Astrocyte (in vitro differentiated cells and primary cell): ENCODE measurements at regions not wholly inside any gene's neighbourhood (a gene's known extent, or its start where the extent isn't known, plus 50 kb on each side); places are given as distances from the start of the nearest gene placed in this dataset.

ENCODE experiments used
- DNase-seq: peaks from one replicate; pipeline ENCODE4 v3.0.0-alpha.2; 2010; ENCODE audit warnings: low read depth
- FAIRE-seq: peaks from 2 replicates; lab custom pipeline; 2011; peaks lifted over from hg19 to GRCh38; lab: Jason Lieb, UNC
- H2AFZ ChIP-seq: 2 replicates; pipeline ENCODE4 v1.6.0; 2012; ENCODE audit warnings: low read depth, low read length, inconsistent platforms
- H3K27ac ChIP-seq: 2 replicates; pipeline ENCODE4 v1.5.1; 2011; ENCODE audit warnings: low read depth, low read length, inconsistent platforms
- H3K27me3 ChIP-seq: 2 replicates; pipeline ENCODE4 v1.6.0; 2011; ENCODE audit warnings: low read length, inconsistent platforms; ENCODE audit not compliant: insufficient read depth
- H3K36me3 ChIP-seq: 2 replicates; pipeline ENCODE4 v1.5.1; 2011; ENCODE audit warnings: low read length, inconsistent platforms; ENCODE audit not compliant: insufficient read depth
- H3K4me1 ChIP-seq: 2 replicates; pipeline ENCODE4 v1.5.1; 2011; ENCODE audit warnings: low read length, inconsistent platforms; ENCODE audit not compliant: insufficient read depth
- H3K4me2 ChIP-seq: 2 replicates; pipeline ENCODE4 v1.6.0; 2012; ENCODE audit warnings: low read length, inconsistent platforms
- H3K4me3 ChIP-seq: 2 replicates; pipeline ENCODE4 v1.5.1; 2011; ENCODE audit warnings: low read depth, mild to moderate bottlenecking, low read length, inconsistent platforms; ENCODE audit not compliant: insufficient read depth
- H3K79me2 ChIP-seq: 2 replicates; pipeline ENCODE4 v1.6.0; 2012; ENCODE audit warnings: mild to moderate bottlenecking, low read length, inconsistent platforms; ENCODE audit not compliant: insufficient read depth
- H3K9ac ChIP-seq: 2 replicates; pipeline ENCODE4 v1.6.0; 2012; ENCODE audit warnings: mild to moderate bottlenecking, low read length, inconsistent platforms
- H3K9me3 ChIP-seq: 2 replicates; pipeline ENCODE4 v1.5.1; 2012; ENCODE audit warnings: low read depth, mild to moderate bottlenecking, low read length, inconsistent platforms; ENCODE audit not compliant: insufficient read depth
- H4K20me1 ChIP-seq: 2 replicates; pipeline ENCODE4 v1.6.0; 2012; ENCODE audit warnings: low read length, inconsistent platforms; ENCODE audit not compliant: insufficient read depth
- H3K27ac Mint-ChIP-seq: one replicate; pipeline ENCODE4 v1.8.0; 2021; ENCODE audit warnings: mild to moderate bottlenecking, mixed read lengths; ENCODE audit not compliant: unreplicated experiment
- H3K27me3 Mint-ChIP-seq: one replicate; pipeline ENCODE4 v1.8.0; 2021; ENCODE audit warnings: low read depth, mixed read lengths; ENCODE audit not compliant: unreplicated experiment
- H3K36me3 Mint-ChIP-seq: one replicate; pipeline ENCODE4 v1.8.0; 2021; ENCODE audit warnings: low read depth, mixed read lengths; ENCODE audit not compliant: unreplicated experiment
- H3K4me1 Mint-ChIP-seq: one replicate; pipeline ENCODE4 v1.8.0; 2021; ENCODE audit warnings: low read depth, mixed read lengths; ENCODE audit not compliant: unreplicated experiment
- H3K4me3 Mint-ChIP-seq: one replicate; pipeline ENCODE4 v1.8.0; 2021; ENCODE audit warnings: mild to moderate bottlenecking, moderate library complexity, mixed read lengths; ENCODE audit not compliant: unreplicated experiment
- H3K9me3 Mint-ChIP-seq: one replicate; pipeline ENCODE4 v1.8.0; 2021; ENCODE audit warnings: mild to moderate bottlenecking, mixed read lengths; ENCODE audit not compliant: unreplicated experiment
- EZH2 ChIP-seq: IDR thresholded peaks from 2 replicates; pipeline ENCODE4 v1.6.1; 2012; ENCODE audit warnings: mild to moderate bottlenecking, low read length, inconsistent platforms; ENCODE audit not compliant: insufficient read depth
- TF ChIP-seq, protein P1 (sequence below): IDR thresholded peaks from 2 replicates; pipeline ENCODE4 v1.5.1; 2011; ENCODE audit warnings: low read depth, mild to moderate bottlenecking, inconsistent platforms, low read length, moderate library complexity; ENCODE audit not compliant: insufficient read depth

GRCh38 chr12:98146043-98146442 lies 369.3 kb upstream of the TMPO start:
- H3K36me3 Mint-ChIP-seq = no peaks in the 10 kb centered on the region

GRCh38 chr12:98146487-98146886 lies 368.9 kb upstream of the TMPO start:
- no peak overlapping the region for H3K27ac ChIP-seq
- no peaks in the 10 kb centered on the region for H3K4me1 ChIP-seq
- Mint-ChIP-seq H3K4me1 (peaks cover 11% of the 10 kb centered on the region), H3K9me3 (peaks cover 6% of the 10 kb centered on the region), H3K4me3 (no peak overlapping the region), H3K27me3 (no peaks in the 10 kb centered on the region), H3K36me3 (no peaks in the 10 kb centered on the region), H3K27ac (no peak overlapping the region)
- no peaks in the 10 kb centered on the region for H3K9me3 ChIP-seq
- DNase-seq (no peak), FAIRE-seq (no peak)
- H3K36me3 ChIP-seq = no peaks in the 10 kb centered on the region
- no peak overlapping the region for H2AFZ ChIP-seq
- TF ChIP-seq, protein P1, sequence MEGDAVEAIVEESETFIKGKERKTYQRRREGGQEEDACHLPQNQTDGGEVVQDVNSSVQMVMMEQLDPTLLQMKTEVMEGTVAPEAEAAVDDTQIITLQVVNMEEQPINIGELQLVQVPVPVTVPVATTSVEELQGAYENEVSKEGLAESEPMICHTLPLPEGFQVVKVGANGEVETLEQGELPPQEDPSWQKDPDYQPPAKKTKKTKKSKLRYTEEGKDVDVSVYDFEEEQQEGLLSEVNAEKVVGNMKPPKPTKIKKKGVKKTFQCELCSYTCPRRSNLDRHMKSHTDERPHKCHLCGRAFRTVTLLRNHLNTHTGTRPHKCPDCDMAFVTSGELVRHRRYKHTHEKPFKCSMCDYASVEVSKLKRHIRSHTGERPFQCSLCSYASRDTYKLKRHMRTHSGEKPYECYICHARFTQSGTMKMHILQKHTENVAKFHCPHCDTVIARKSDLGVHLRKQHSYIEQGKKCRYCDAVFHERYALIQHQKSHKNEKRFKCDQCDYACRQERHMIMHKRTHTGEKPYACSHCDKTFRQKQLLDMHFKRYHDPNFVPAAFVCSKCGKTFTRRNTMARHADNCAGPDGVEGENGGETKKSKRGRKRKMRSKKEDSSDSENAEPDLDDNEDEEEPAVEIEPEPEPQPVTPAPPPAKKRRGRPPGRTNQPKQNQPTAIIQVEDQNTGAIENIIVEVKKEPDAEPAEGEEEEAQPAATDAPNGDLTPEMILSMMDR = no peak
- no peak for TF ChIP-seq EZH2
- H4K20me1 ChIP-seq = no peaks in the 10 kb centered on the region
- H3K4me2 ChIP-seq = no peak overlapping the region
- no peak overlapping the region for H3K4me3 ChIP-seq
- no peaks in the 10 kb centered on the region for H3K27me3 ChIP-seq
- no peak overlapping the region for H3K9ac ChIP-seq
- H3K79me2 ChIP-seq = no peaks in the 10 kb centered on the region

More at GRCh38 chr12:98146043-98146442, 369.3 kb upstream of the TMPO start:
- Mint-ChIP-seq H3K27me3 (no peaks in the 10 kb centered on the region), H3K27ac (no peak overlapping the region), H3K9me3 (peaks cover 6% of the 10 kb centered on the region), H3K4me3 (no peak overlapping the region), H3K4me1 (peaks cover 9% of the 10 kb centered on the region)
- DNase-seq = no peak
- Histone ChIP-seq H3K27me3 (no peaks in the 10 kb centered on the region), H3K4me3 (no peak overlapping the region), H3K9me3 (no peaks in the 10 kb centered on the region), H3K27ac (no peak overlapping the region), H3K4me2 (no peak overlapping the region), H3K36me3 (no peaks in the 10 kb centered on the region), H2AFZ (no peak overlapping the region), H4K20me1 (no peaks in the 10 kb centered on the region), H3K79me2 (no peaks in the 10 kb centered on the region), H3K9ac (no peak overlapping the region), H3K4me1 (no peaks in the 10 kb centered on the region)
- FAIRE-seq = no peak
- TF ChIP-seq EZH2 = no peak
- TF ChIP-seq, protein P1 = no peak

DNA sequence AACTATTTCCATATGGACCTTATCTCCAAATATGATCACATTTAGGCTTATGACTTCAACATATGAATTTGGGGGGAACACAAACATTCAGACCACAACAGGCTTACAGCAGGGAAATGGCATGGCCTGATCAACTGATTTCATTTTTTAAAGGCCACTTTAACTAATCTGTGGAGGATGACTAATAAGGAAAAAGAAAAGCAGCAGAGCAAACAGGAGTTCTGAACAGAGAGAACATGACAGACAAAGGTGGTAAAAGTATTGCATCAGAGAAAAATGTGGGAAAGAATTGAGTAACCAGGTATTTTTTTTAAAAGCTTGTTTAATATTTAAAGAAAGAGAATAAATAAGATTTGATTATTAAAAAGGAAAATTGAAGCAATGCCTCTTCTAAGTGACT lies 366.1 kb upstream of the TMPO start:
- H3K27ac ChIP-seq = no peak overlapping the region
- Mint-ChIP-seq H3K36me3 (no peaks in the 10 kb centered on the region), H3K4me1 (peaks cover 11% of the 10 kb centered on the region), H3K9me3 (no peaks in the 10 kb centered on the region), H3K27me3 (no peaks in the 10 kb centered on the region), H3K4me3 (no peak overlapping the region), H3K27ac (no peak overlapping the region)
- H3K9me3 ChIP-seq = no peaks in the 10 kb centered on the region
- no peaks in the 10 kb centered on the region for H3K79me2 ChIP-seq
- H3K4me3 ChIP-seq = no peak overlapping the region
- H4K20me1 ChIP-seq = no peaks in the 10 kb centered on the region
- no peaks in the 10 kb centered on the region for H3K36me3 ChIP-seq
- no peaks in the 10 kb centered on the region for H3K4me1 ChIP-seq
- no peak for FAIRE-seq
- DNase-seq = no peak
- no peak overlapping the region for H2AFZ ChIP-seq
- H3K27me3 ChIP-seq = no peaks in the 10 kb centered on the region
- H3K4me2 ChIP-seq = no peak overlapping the region
- no peak overlapping the region for H3K9ac ChIP-seq
- TF ChIP-seq, protein P1 = no peak
- no peak for TF ChIP-seq EZH2
